ENCODE measurements at regions not wholly inside any gene's neighbourhood (a gene's known extent, or its start where the extent isn't known, plus 50 kb on each side); places are given as distances from the start of the nearest gene placed in this dataset.

- Mint-ChIP-seq H3K27me3 (no peaks in the 10 kb centered on the region), H3K36me3 (no peaks in the 10 kb centered on the region), H3K27ac (no peak overlapping the region), H3K4me1 (no peaks in the 10 kb centered on the region), H3K4me3 (no peak overlapping the region), H3K9me3 (peaks cover 0 to 2% (median 0%) of the 10 kb centered on the region in 7 donors)
- no peak for DNase-seq
- ATAC-seq (ENCODE audit: low read depth in 2 of 2), result no peak
These were observed 818.2 kb downstream of the TLR4 start for GRCh38 chr9:118522093-118523028.

- H3K4me1 Mint-ChIP-seq, result no peaks in the 10 kb centered on the region
- H3K27ac Mint-ChIP-seq, result no peak overlapping the region
- H3K9me3 Mint-ChIP-seq, result peaks cover 0 to 2% (median 0%) of the 10 kb centered on the region in 7 donors
- ATAC-seq (ENCODE audit: low read depth in 2 of 2) (no peak), DNase-seq (no peak)
- no peaks in the 10 kb centered on the region for H3K27me3 Mint-ChIP-seq
- H3K4me3 Mint-ChIP-seq, result no peak overlapping the region
- no peaks in the 10 kb centered on the region for H3K36me3 Mint-ChIP-seq
These were observed 823.1 kb downstream of the TLR4 start for GRCh38 chr9:118527261-118527660.

DNA sequence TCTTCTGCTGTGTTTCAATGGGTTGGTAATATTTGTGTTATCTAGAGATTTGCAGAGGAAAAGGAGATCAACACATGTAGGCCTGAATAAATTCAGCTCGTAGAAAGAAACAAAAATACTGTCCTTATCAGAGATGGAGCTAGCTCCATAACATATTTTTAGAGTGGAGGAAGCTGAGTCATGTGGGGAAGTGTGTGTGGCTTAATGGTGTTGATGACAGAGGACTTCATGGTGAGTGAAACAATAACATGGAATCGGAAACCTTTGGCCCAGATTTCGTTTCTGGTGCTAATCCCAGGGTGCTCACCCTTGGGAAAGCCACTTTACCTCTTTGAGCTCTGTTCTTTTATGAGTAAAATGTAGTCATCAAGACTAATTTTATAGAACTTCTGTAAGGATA is 825.0 kb downstream of the TLR4 start:
- H3K9me3 Mint-ChIP-seq, result no peaks in the 10 kb centered on the region
- no peaks in the 10 kb centered on the region for H3K36me3 Mint-ChIP-seq

DNA sequence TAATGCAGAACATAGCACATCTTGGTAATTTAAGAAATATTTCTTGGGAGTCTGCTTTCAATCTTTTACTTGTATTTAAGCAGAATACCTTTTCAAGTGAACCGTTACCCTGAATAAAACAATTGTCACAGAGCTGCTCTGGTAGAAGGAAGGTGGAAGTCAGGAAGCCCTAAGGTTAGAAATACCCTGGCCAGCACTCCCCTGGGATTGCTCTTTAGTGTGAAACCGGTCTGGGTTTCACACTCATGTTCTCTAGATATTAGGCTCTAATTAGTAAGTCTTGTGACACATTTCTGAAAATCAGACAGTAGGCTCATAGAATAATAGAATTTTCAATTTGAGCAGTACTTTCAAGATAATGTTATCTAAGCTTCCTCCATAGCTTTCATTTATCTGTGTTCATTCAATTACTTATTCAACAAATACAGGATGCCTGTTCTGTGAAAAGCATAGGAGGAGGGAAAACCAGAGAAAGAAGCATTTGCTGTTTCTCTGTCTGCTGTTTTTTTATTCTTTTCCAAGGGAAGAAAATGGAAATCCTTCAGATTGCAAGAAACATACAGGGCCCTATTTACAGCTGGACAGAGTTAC is 825.5 kb downstream of the TLR4 start:
- no peak overlapping the region for H3K27ac Mint-ChIP-seq
- DNase-seq (no peak), ATAC-seq (ENCODE audit: low read depth in 2 of 2) (no peak)
- no peak overlapping the region for H3K4me3 Mint-ChIP-seq
- H3K36me3 Mint-ChIP-seq, result no peaks in the 10 kb centered on the region
- H3K9me3 Mint-ChIP-seq, result peaks cover 0 to 4% (median 0%) of the 10 kb centered on the region in 7 donors
- H3K27me3 Mint-ChIP-seq, result no peaks in the 10 kb centered on the region
- H3K4me1 Mint-ChIP-seq, result no peaks in the 10 kb centered on the region

More for the DNA sequence above, 825.0 kb downstream of the TLR4 start:
- ATAC-seq (ENCODE audit: low read depth in 2 of 2) (no peak), DNase-seq (no peak)
- Mint-ChIP-seq H3K4me3 (no peak overlapping the region), H3K4me1 (no peaks in the 10 kb centered on the region), H3K27ac (no peak overlapping the region), H3K27me3 (no peaks in the 10 kb centered on the region)

DNA sequence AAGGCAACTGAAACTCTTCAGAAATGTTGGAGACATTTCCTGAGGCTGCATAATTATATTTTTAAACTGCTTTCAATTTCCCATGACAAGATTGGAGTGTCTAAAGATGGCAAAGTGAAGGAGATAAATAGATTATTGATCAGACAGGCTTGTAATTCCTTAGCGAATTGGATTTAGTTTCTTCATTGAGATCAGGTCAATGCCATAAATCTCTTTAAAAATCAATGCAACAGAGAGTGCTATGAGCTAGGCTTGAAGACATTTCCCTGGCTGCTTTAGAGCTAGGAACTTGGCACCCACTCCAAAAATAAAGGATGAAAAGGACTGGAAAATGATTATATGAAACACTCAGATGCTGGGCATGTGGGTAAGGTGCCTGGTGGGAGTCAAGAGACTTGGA is 828.4 kb downstream of the TLR4 start:
- peaks cover 0 to 6% (median 3%) of the 10 kb centered on the region in 7 donors for H3K9me3 Mint-ChIP-seq
- ATAC-seq (ENCODE audit: low read depth in 2 of 2) (no peak), DNase-seq (no peak)
- H3K4me1 Mint-ChIP-seq, result no peaks in the 10 kb centered on the region
- H3K36me3 Mint-ChIP-seq, result no peaks in the 10 kb centered on the region
- H3K4me3 Mint-ChIP-seq, result no peak overlapping the region
- H3K27me3 Mint-ChIP-seq, result no peaks in the 10 kb centered on the region
- no peak overlapping the region for H3K27ac Mint-ChIP-seq

DNA sequence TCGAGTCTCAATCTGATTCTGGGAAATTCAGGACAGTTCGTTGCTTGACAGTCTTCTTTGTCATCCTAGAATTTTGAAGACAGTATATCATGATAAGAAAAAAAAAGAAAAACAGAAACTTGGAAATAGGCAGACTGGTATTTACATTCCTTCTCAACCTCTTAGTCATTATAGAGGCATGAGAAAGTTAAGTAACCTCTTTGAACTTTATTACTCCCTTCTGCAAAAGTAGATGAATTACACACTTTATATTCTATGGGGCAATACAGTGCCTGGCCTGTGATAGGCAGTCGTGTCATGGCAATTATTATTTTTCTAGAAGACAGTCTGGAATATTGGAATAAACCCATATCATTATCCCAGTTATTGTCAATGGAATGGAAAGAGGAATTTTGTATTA is 828.9 kb downstream of the TLR4 start:
- no peak for ATAC-seq (ENCODE audit: low read depth in 2 of 2)
- Mint-ChIP-seq H3K4me3 (no peak overlapping the region), H3K27ac (no peak overlapping the region), H3K9me3 (peaks cover 0 to 6% (median 3%) of the 10 kb centered on the region in 7 donors), H3K4me1 (no peaks in the 10 kb centered on the region), H3K36me3 (no peaks in the 10 kb centered on the region), H3K27me3 (no peaks in the 10 kb centered on the region)
- DNase-seq, result no peak

DNA sequence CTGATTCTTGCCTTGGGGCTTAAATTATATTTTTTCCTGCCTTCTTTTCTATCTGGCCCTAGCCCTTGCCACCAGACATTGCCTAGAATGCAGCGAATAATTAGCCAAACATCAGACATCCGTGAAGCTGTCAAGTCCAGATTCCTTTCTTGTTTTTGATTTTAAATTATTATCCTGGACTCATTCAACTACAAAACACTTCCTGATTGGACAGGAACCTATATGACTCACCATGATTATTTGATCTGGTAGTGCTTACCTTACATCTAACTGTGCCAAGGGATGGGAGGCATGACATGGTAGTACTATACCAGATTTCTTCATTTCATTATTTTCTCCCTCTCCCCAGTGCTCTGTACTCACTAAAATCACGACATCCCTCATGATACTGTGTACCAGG is 829.6 kb downstream of the TLR4 start:
- Mint-ChIP-seq H3K27ac (no peak overlapping the region), H3K4me1 (no peaks in the 10 kb centered on the region), H3K9me3 (peaks cover 0 to 6% (median 3%) of the 10 kb centered on the region in 7 donors), H3K27me3 (no peaks in the 10 kb centered on the region), H3K36me3 (no peaks in the 10 kb centered on the region), H3K4me3 (no peak overlapping the region)
- no peak for ATAC-seq (ENCODE audit: low read depth in 2 of 2)
- DNase-seq, result no peak

- ATAC-seq (ENCODE audit: low read depth in 2 of 2), result no peak
- Mint-ChIP-seq H3K27me3 (no peaks in the 10 kb centered on the region), H3K27ac (no peak overlapping the region), H3K9me3 (peaks cover 0 to 6% (median 3%) of the 10 kb centered on the region in 7 donors), H3K4me1 (no peaks in the 10 kb centered on the region), H3K4me3 (no peak overlapping the region), H3K36me3 (no peaks in the 10 kb centered on the region)
- DNase-seq, result no peak
These were observed 832.0 kb downstream of the TLR4 start for GRCh38 chr9:118536153-118536552.

DNA sequence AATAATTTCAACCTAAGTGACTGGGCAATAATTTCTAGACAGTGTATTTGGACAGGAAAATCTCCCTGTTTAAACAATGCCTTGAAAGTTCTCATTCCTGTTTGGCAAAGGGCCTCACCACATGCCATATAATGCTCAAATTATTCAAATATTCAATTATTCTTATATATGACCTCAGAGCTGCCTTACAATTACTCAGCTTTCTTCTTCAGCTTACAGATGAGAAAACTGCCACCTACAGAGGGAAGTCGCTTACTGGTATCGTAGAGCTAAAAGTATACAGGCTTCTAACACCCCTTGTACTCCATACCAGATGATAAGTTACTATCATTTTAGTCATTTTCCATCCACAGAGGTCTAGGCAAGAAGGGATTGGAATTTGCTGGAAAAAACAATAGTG is 830.3 kb downstream of the BRINP1 start:
- Mint-ChIP-seq H3K27me3 (no peaks in the 10 kb centered on the region), H3K4me3 (no peak overlapping the region), H3K36me3 (no peaks in the 10 kb centered on the region), H3K4me1 (no peaks in the 10 kb centered on the region), H3K27ac (no peak overlapping the region), H3K9me3 (peaks cover 0 to 6% (median 3%) of the 10 kb centered on the region in 7 donors)
- no peak for ATAC-seq (ENCODE audit: low read depth in 2 of 2)
- no peak for DNase-seq

- H3K27ac Mint-ChIP-seq, result no peak overlapping the region
- ATAC-seq (ENCODE audit: low read depth in 2 of 2), result no peak
- no peak for DNase-seq
- no peak overlapping the region for H3K4me3 Mint-ChIP-seq
- no peaks in the 10 kb centered on the region for H3K4me1 Mint-ChIP-seq
- H3K9me3 Mint-ChIP-seq, result peaks cover 3 to 9% (median 5%) of the 10 kb centered on the region in 7 donors
- H3K36me3 Mint-ChIP-seq, result no peaks in the 10 kb centered on the region
- no peaks in the 10 kb centered on the region for H3K27me3 Mint-ChIP-seq
These were observed 815.8 kb downstream of the BRINP1 start for GRCh38 chr9:118553465-118553864.

DNA sequence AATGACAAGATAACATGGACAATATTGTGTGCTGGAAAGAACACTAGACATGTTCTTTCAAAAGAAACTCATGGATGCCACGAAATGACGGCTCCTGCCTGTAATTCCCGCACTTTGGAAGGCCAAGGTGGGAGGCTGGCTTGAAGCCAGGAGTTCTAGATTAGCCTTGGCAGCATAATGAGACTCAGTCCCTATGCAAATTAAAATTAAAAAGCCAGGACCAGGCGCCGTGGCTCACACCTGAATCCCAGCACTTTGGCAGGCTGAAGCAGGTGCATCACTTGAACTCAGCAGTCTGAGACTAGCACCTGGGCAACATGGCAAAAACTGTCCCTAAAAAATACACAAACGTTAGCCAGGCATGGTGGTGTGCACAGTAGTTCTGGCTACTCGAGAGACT is 814.2 kb downstream of the BRINP1 start:
- Mint-ChIP-seq H3K27ac (no peak overlapping the region), H3K36me3 (no peaks in the 10 kb centered on the region), H3K4me1 (no peaks in the 10 kb centered on the region), H3K9me3 (peaks cover 0 to 9% (median 4%) of the 10 kb centered on the region in 7 donors), H3K27me3 (no peaks in the 10 kb centered on the region), H3K4me3 (no peak overlapping the region)
- DNase-seq (no peak), ATAC-seq (ENCODE audit: low read depth in 2 of 2) (no peak)

DNA sequence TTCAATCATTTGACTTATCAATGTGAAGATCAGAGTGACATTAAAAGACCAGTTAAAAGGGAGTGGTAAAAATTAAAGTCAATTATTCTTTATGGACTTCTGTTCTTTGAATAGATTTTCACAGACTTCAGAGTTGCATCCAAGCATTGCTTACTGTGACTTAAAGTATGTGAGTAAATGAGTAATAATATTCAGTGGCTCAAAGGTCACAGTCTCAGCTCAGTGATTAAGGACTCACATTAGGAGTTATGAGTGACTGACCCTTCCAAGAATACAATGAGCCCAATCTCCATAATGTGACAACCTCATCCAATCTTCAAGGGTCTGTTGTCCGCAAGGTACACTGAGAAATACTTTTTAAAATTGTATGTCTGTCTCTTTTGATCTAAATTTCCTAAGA is 811.2 kb downstream of the BRINP1 start:
- Mint-ChIP-seq H3K4me3 (no peak overlapping the region), H3K4me1 (no peaks in the 10 kb centered on the region), H3K27me3 (no peaks in the 10 kb centered on the region), H3K27ac (no peak overlapping the region), H3K36me3 (no peaks in the 10 kb centered on the region), H3K9me3 (peaks cover 0 to 9% (median 5%) of the 10 kb centered on the region in 7 donors)
- no peak for ATAC-seq (ENCODE audit: low read depth in 2 of 2)
- DNase-seq, result no peak

GRCh38 chr9:118558891-118559290 is 810.3 kb downstream of the BRINP1 start:
- no peak overlapping the region for H3K27ac Mint-ChIP-seq
- H3K4me1 Mint-ChIP-seq, result no peaks in the 10 kb centered on the region
- H3K27me3 Mint-ChIP-seq, result no peaks in the 10 kb centered on the region
- no peaks in the 10 kb centered on the region for H3K36me3 Mint-ChIP-seq
- DNase-seq, result no peak
- peaks cover 0 to 9% (median 5%) of the 10 kb centered on the region in 7 donors for H3K9me3 Mint-ChIP-seq
- no peak for ATAC-seq (ENCODE audit: low read depth in 2 of 2)
- no peak overlapping the region for H3K4me3 Mint-ChIP-seq

DNA sequence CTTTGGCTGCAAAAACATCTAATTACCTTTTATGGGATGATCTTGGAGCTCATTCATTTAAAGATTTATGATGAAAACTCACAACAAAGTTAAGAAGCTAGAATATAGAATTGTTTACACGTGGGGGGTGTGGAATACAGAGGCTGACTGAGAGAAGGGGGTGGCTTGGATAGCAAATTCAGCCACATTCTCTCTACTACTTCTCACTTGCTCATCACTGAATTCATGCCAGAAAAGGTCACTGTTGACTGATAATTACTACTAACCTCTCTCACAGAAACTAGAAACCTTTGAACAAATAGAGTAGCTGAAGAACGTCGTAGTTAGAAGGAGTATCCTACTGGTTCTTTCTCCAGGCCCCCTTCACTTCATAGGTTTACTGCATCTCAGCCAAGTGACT is 808.2 kb downstream of the BRINP1 start:
- no peak overlapping the region for H3K4me3 Mint-ChIP-seq
- no peak overlapping the region for H3K27ac Mint-ChIP-seq
- no peaks in the 10 kb centered on the region for H3K27me3 Mint-ChIP-seq
- DNase-seq (no peak), ATAC-seq (ENCODE audit: low read depth in 2 of 2) (no peak)
- H3K4me1 Mint-ChIP-seq, result no peaks in the 10 kb centered on the region
- H3K9me3 Mint-ChIP-seq, result peaks cover 0 to 9% (median 3%) of the 10 kb centered on the region in 7 donors
- H3K36me3 Mint-ChIP-seq, result no peaks in the 10 kb centered on the region
